ENCODE measurements at regions not wholly inside any gene's neighbourhood (a gene's known extent, or its start where the extent isn't known, plus 50 kb on each side); places are given as distances from the start of the nearest gene placed in this dataset.

- DNase-seq (ENCODE audit: low read depth, low spot score) (no peak), ATAC-seq (peak; percentile 68), FAIRE-seq (no peak)
- in situ Hi-C loops (cut with MboI) (no loop called here), intact Hi-C loops (cut with micrococcal nuclease; ENCODE audit: unreplicated experiment) (no loop called here)
- Histone ChIP-seq H3K36me3 (ENCODE audit: control insufficient read depth in 2 of 2, insufficient read depth in 2 of 2, low read length in 1 of 2) (no peaks in the 10 kb centered on the region), H3K4me3 (no peak overlapping the region), H3K79me2 (ENCODE audit: control insufficient read depth, insufficient read depth, low read length) (no peaks in the 10 kb centered on the region), H3K4me1 (ENCODE audit: control insufficient read depth, insufficient read depth, low read length) (no peaks in the 10 kb centered on the region), H3K4me2 (ENCODE audit: control insufficient read depth, insufficient read depth) (no peak overlapping the region), H2AFZ (ENCODE audit: control insufficient read depth, low read depth, low read length) (no peak overlapping the region), H3K27ac (ENCODE audit: control insufficient read depth, insufficient read depth) (no peak overlapping the region), H3K9ac (ENCODE audit: control insufficient read depth, insufficient read depth, low read length) (no peak overlapping the region), H3K27me3 (replicated peaks in 1 of 2; ENCODE audit: control insufficient read depth in 2 of 2, insufficient read depth in 2 of 2, low read length in 1 of 2) (no peaks in the 10 kb centered on the region), H3K9me3 (replicated peaks; ENCODE audit: control insufficient read depth, insufficient read depth, low read length) (no peaks in the 10 kb centered on the region), H4K20me1 (ENCODE audit: control insufficient read depth, insufficient read depth) (no peaks in the 10 kb centered on the region)
- ChIA-PET RAD21 (ENCODE audit: unreplicated experiment) (no interaction called here), POLR2A (no interaction called here), SMC1A (ENCODE audit: uncharacterized antibody, unreplicated experiment) (interaction anchor here (1.0 to 1.5 kb wide), 3 partner anchors 10 to 403 kb away, joined by 3 read pairs; no protein-coding TSS in a partner anchor), CTCF (no interaction called here)
- WGBS (ENCODE audit: insufficient coverage, insufficient replicate concordance, low lambda C conversion rate, missing lambda C conversion rate), result 4% methylated on average over 2 of the region's 2 CpGs
- no TSS peak for BruUV-seq (replicated peaks)
- TF ChIP-seq CREM (IDR thresholded peaks at IDR 0.05; ENCODE audit: low read depth) (no peak), PKNOX1 (IDR thresholded peaks at IDR 0.05) (peak; percentile 34; the same call in 1 of the 2 replicates)
These were observed 404.5 kb downstream of the INHBA start for GRCh38 chr7:41298409-41298808.

GRCh38 chr7:41297166-41297565 lies 405.7 kb downstream of the INHBA start:
- H4K20me1 ChIP-seq (ENCODE audit: control insufficient read depth, insufficient read depth), result no peaks in the 10 kb centered on the region
- WGBS (ENCODE audit: insufficient coverage, insufficient replicate concordance, low lambda C conversion rate, missing lambda C conversion rate), result 38% methylated on average over 6 of the region's 6 CpGs
- H3K9ac ChIP-seq (ENCODE audit: control insufficient read depth, insufficient read depth, low read length), result no peak overlapping the region
- ChIA-PET RAD21 (ENCODE audit: unreplicated experiment) (no interaction called here), SMC1A (ENCODE audit: uncharacterized antibody, unreplicated experiment) (interaction anchor here (0.9 to 1.2 kb wide), 2 partner anchors 22 to 401 kb away, joined by 3 read pairs; no protein-coding TSS in a partner anchor), CTCF (no interaction called here), POLR2A (interaction anchor here (0.6 kb wide), 1 partner anchor 1299 kb away, joined by 3 read pairs; no protein-coding TSS in a partner anchor)
- intact Hi-C loops (cut with micrococcal nuclease; ENCODE audit: unreplicated experiment), result no loop called here
- H3K4me2 ChIP-seq (ENCODE audit: control insufficient read depth, insufficient read depth), result no peak overlapping the region
- no peak for DNase-seq (ENCODE audit: low read depth, low spot score)
- BruUV-seq (replicated peaks), result no TSS peak
- no peaks in the 10 kb centered on the region for H3K4me1 ChIP-seq (ENCODE audit: control insufficient read depth, insufficient read depth, low read length)
- in situ Hi-C loops (cut with MboI), result no loop called here
- no peak overlapping the region for H3K27ac ChIP-seq (ENCODE audit: control insufficient read depth, insufficient read depth)
- FAIRE-seq, result no peak
- H2AFZ ChIP-seq (ENCODE audit: control insufficient read depth, low read depth, low read length), result no peak overlapping the region
- ATAC-seq, result peak; percentile 24
- no peaks in the 10 kb centered on the region for H3K9me3 ChIP-seq (replicated peaks; ENCODE audit: control insufficient read depth, insufficient read depth, low read length)
- no peaks in the 10 kb centered on the region for H3K36me3 ChIP-seq (ENCODE audit: control insufficient read depth in 2 of 2, insufficient read depth in 2 of 2, low read length in 1 of 2)
- H3K27me3 ChIP-seq (replicated peaks in 1 of 2; ENCODE audit: control insufficient read depth in 2 of 2, insufficient read depth in 2 of 2, low read length in 1 of 2), result no peaks in the 10 kb centered on the region
- H3K79me2 ChIP-seq (ENCODE audit: control insufficient read depth, insufficient read depth, low read length), result no peaks in the 10 kb centered on the region
- no peak overlapping the region for H3K4me3 ChIP-seq
- no peak for TF ChIP-seq HDAC6 (IDR thresholded peaks at IDR 0.05; ENCODE audit: unreplicated experiment)
- TF ChIP-seq SMC3 (IDR thresholded peaks at IDR 0.05; ENCODE audit: borderline replicate concordance, low read length), result no peak
- TF ChIP-seq ZBTB33 (IDR thresholded peaks at IDR 0.05), result no peak
- no peak for TF ChIP-seq SRF (IDR thresholded peaks at IDR 0.05; ENCODE audit: low read depth in 2 of 2, low read length in 2 of 2)
- no peak for TF ChIP-seq MTA3 (IDR thresholded peaks at IDR 0.05; ENCODE audit: borderline replicate concordance, low read length)
- TF ChIP-seq ZBED1 (IDR thresholded peaks at IDR 0.05; ENCODE audit: borderline replicate concordance), result no peak
- TF ChIP-seq E4F1 (IDR thresholded peaks at IDR 0.05; ENCODE audit: borderline replicate concordance, partially characterized antibody), result no peak
- TF ChIP-seq TBL1XR1 (IDR thresholded peaks at IDR 0.05; ENCODE audit: low read depth, low read length), result no peak
- no peak for TF ChIP-seq YBX1 (IDR thresholded peaks at IDR 0.05)
- no peak for TF ChIP-seq BACH1 (IDR thresholded peaks at IDR 0.05; ENCODE audit: borderline replicate concordance)
- no peak for TF ChIP-seq ZNF622 (IDR thresholded peaks at IDR 0.05)

Data from GM12878 (cell line).